Stimulated activated CD4-positive, alpha-beta T cell treated with anti-CD3 and anti-CD28 coated beads, Interleukin-2, amount 100 ng/mL, for 48 hours (primary cell): ENCODE measurements at regions not wholly inside any gene's neighbourhood (a gene's known extent, or its start where the extent isn't known, plus 50 kb on each side); places are given as distances from the start of the nearest gene placed in this dataset.

Experiments used
- DNase-seq, 2 donors: peaks; one replicate each; pipeline ENCODE4 v3.0.0-alpha.2; 2020

- no peak for DNase-seq
These were observed 201.7 kb downstream of the RAMP3 start for GRCh38 chr7:45359250-45359649.

GRCh38 chr7:45359776-45360175 is 202.2 kb downstream of the RAMP3 start:
- no peak for DNase-seq

- no peak for DNase-seq
These were observed 206.1 kb downstream of the RAMP3 start for GRCh38 chr7:45363669-45364068.

GRCh38 chr7:45365341-45365740 is 207.8 kb downstream of the RAMP3 start:
- no peak for DNase-seq

GRCh38 chr7:45366475-45366874 is 207.7 kb upstream of the ADCY1 start:
- no peak for DNase-seq

- no peak for DNase-seq
These were observed 207.1 kb upstream of the ADCY1 start for GRCh38 chr7:45367026-45367425.

GRCh38 chr7:45368129-45368807 is 205.9 kb upstream of the ADCY1 start:
- no peak for DNase-seq

- no peak for DNase-seq
These were observed 189.7 kb upstream of the ADCY1 start for GRCh38 chr7:45384499-45384898.

GRCh38 chr7:45387837-45388236 is 186.3 kb upstream of the ADCY1 start:
- DNase-seq, result no peak

GRCh38 chr7:45389073-45389872 is 184.9 kb upstream of the ADCY1 start:
- no peak for DNase-seq

GRCh38 chr7:45390180-45390579 is 184.0 kb upstream of the ADCY1 start:
- no peak for DNase-seq

GRCh38 chr7:45390731-45391130 is 183.4 kb upstream of the ADCY1 start:
- no peak for DNase-seq

- DNase-seq, result no peak
These were observed 182.3 kb upstream of the ADCY1 start for GRCh38 chr7:45391618-45392451.

- DNase-seq, result no peak
These were observed 180.0 kb upstream of the ADCY1 start for GRCh38 chr7:45394117-45394708.

- no peak for DNase-seq
These were observed 175.1 kb upstream of the ADCY1 start for GRCh38 chr7:45399069-45399468.

GRCh38 chr7:45400680-45401079 is 173.5 kb upstream of the ADCY1 start:
- no peak for DNase-seq

GRCh38 chr7:45401155-45401554 is 173.0 kb upstream of the ADCY1 start:
- DNase-seq, result no peak

- no peak for DNase-seq
These were observed 172.3 kb upstream of the ADCY1 start for GRCh38 chr7:45401851-45402250.

- DNase-seq, result no peak
These were observed 171.5 kb upstream of the ADCY1 start for GRCh38 chr7:45402480-45403218.

- DNase-seq, result no peak
These were observed 169.5 kb upstream of the ADCY1 start for GRCh38 chr7:45404622-45405021.

GRCh38 chr7:45407730-45408408 is 166.3 kb upstream of the ADCY1 start:
- no peak for DNase-seq

- no peak for DNase-seq
These were observed 165.8 kb upstream of the ADCY1 start for GRCh38 chr7:45408409-45408737.
